ENCODE measurements at regions not wholly inside any gene's neighbourhood (a gene's known extent, or its start where the extent isn't known, plus 50 kb on each side); places are given as distances from the start of the nearest gene placed in this dataset.

- peaks cover 0 to 7% (median 0%) of the 10 kb centered on the region in 3 donors for H3K9me3 ChIP-seq (ENCODE audit: control insufficient read depth in 2 of 3, insufficient read depth in 1 of 3, low read length in 3 of 3)
- H3K36me3 ChIP-seq (ENCODE audit: control insufficient read depth in 2 of 3, insufficient read depth in 3 of 3, low read length in 3 of 3): no peaks in the 10 kb centered on the region
- no peaks in the 10 kb centered on the region for H3K4me1 ChIP-seq (ENCODE audit: control insufficient read depth in 2 of 3, insufficient read depth in 2 of 3, low read depth in 1 of 3, low read length in 3 of 3)
- no peak for DNase-seq
- no peaks in the 10 kb centered on the region for H3K27me3 ChIP-seq (ENCODE audit: control insufficient read depth, insufficient read depth, low read length)
- no peak overlapping the region for H3K27ac ChIP-seq (ENCODE audit: low read depth in 2 of 2, low read length in 2 of 2)
- FAIRE-seq: no peak
- no peak overlapping the region for H3K9ac ChIP-seq (ENCODE audit: low read length in 3 of 3)
- TF ChIP-seq CTCF (IDR thresholded peaks at IDR 0.05; ENCODE audit: borderline replicate concordance, extremely low read depth, insufficient read depth): no peak
- intact Hi-C loops (cut with DNase I): no loop called here
- H3K4me3 ChIP-seq (ENCODE audit: low read length in 3 of 3): no peak overlapping the region
These were observed 443.8 kb upstream of the EEF2KMT start for GRCh38 chr16:5541356-5541755.

GRCh38 chr16:5537347-5537746 lies 439.8 kb upstream of the EEF2KMT start:
- no peak for FAIRE-seq
- Histone ChIP-seq H3K36me3 (ENCODE audit: control insufficient read depth in 2 of 3, insufficient read depth in 3 of 3, low read length in 3 of 3) (no peaks in the 10 kb centered on the region), H3K27ac (ENCODE audit: low read depth in 2 of 2, low read length in 2 of 2) (no peak overlapping the region), H3K9ac (ENCODE audit: low read length in 3 of 3) (no peak overlapping the region), H3K27me3 (ENCODE audit: control insufficient read depth, insufficient read depth, low read length) (no peaks in the 10 kb centered on the region), H3K9me3 (ENCODE audit: control insufficient read depth in 2 of 3, insufficient read depth in 1 of 3, low read length in 3 of 3) (peaks cover 0 to 11% (median 7%) of the 10 kb centered on the region in 3 donors), H3K4me3 (ENCODE audit: low read length in 3 of 3) (no peak overlapping the region), H3K4me1 (ENCODE audit: control insufficient read depth in 2 of 3, insufficient read depth in 2 of 3, low read depth in 1 of 3, low read length in 3 of 3) (no peaks in the 10 kb centered on the region)
- DNase-seq: no peak
- intact Hi-C loops (cut with DNase I): no loop called here
- TF ChIP-seq CTCF (IDR thresholded peaks at IDR 0.05; ENCODE audit: borderline replicate concordance, extremely low read depth, insufficient read depth): no peak

- Histone ChIP-seq H3K9me3 (ENCODE audit: control insufficient read depth in 2 of 3, insufficient read depth in 1 of 3, low read length in 3 of 3) (peaks cover 0 to 11% (median 7%) of the 10 kb centered on the region in 3 donors), H3K9ac (ENCODE audit: low read length in 3 of 3) (no peak overlapping the region), H3K36me3 (ENCODE audit: control insufficient read depth in 2 of 3, insufficient read depth in 3 of 3, low read length in 3 of 3) (no peaks in the 10 kb centered on the region), H3K4me1 (ENCODE audit: control insufficient read depth in 2 of 3, insufficient read depth in 2 of 3, low read depth in 1 of 3, low read length in 3 of 3) (no peaks in the 10 kb centered on the region), H3K27ac (ENCODE audit: low read depth in 2 of 2, low read length in 2 of 2) (no peak overlapping the region), H3K27me3 (ENCODE audit: control insufficient read depth, insufficient read depth, low read length) (no peaks in the 10 kb centered on the region), H3K4me3 (ENCODE audit: low read length in 3 of 3) (no peak overlapping the region)
- no peak for FAIRE-seq
- DNase-seq: no peak
- no peak for TF ChIP-seq CTCF (IDR thresholded peaks at IDR 0.05; ENCODE audit: borderline replicate concordance, extremely low read depth, insufficient read depth)
- intact Hi-C loops (cut with DNase I): no loop called here
These were observed 435.8 kb upstream of the EEF2KMT start for GRCh38 chr16:5533321-5533888.

GRCh38 chr16:5527817-5528216 lies 430.2 kb upstream of the EEF2KMT start:
- intact Hi-C loops (cut with DNase I): no loop called here
- no peak overlapping the region for H3K4me3 ChIP-seq (ENCODE audit: low read length in 3 of 3)
- H3K27ac ChIP-seq (ENCODE audit: low read depth in 2 of 2, low read length in 2 of 2): no peak overlapping the region
- H3K9me3 ChIP-seq (ENCODE audit: control insufficient read depth in 2 of 3, insufficient read depth in 1 of 3, low read length in 3 of 3): no peaks in the 10 kb centered on the region
- no peak overlapping the region for H3K9ac ChIP-seq (ENCODE audit: low read length in 3 of 3)
- DNase-seq (no peak), FAIRE-seq (no peak)
- no peaks in the 10 kb centered on the region for H3K4me1 ChIP-seq (ENCODE audit: control insufficient read depth in 2 of 3, insufficient read depth in 2 of 3, low read depth in 1 of 3, low read length in 3 of 3)
- TF ChIP-seq CTCF (IDR thresholded peaks at IDR 0.05; ENCODE audit: borderline replicate concordance, extremely low read depth, insufficient read depth): no peak
- H3K27me3 ChIP-seq (ENCODE audit: control insufficient read depth, insufficient read depth, low read length): no peaks in the 10 kb centered on the region
- H3K36me3 ChIP-seq (ENCODE audit: control insufficient read depth in 2 of 3, insufficient read depth in 3 of 3, low read length in 3 of 3): no peaks in the 10 kb centered on the region
